CD14-positive monocyte (primary cell): ENCODE measurements at regions not wholly inside any gene's neighbourhood (a gene's known extent, or its start where the extent isn't known, plus 50 kb on each side); places are given as distances from the start of the nearest gene placed in this dataset.

Experiments used
- DNase-seq, 3 donors: peaks; one replicate each; pipeline ENCODE4 v3.0.0-alpha.2; 2011 to 2022
- H2AFZ ChIP-seq: 2 replicates; pipeline ENCODE4 v1.6.0; 2012; ENCODE audit warnings: mild to moderate bottlenecking, low read depth, low read length, inconsistent platforms; ENCODE audit not compliant: insufficient read depth, poor library complexity, severe bottlenecking
- H3K27ac ChIP-seq, 2 donors: 1 replicate in 1 of 2; 2 replicates in 1 of 2; pipeline ENCODE4 v1.5.1; 2012 to 2013; ENCODE audit warnings: low read length in 2 of 2, control low read depth in 1 of 2, inconsistent platforms in 1 of 2, low read depth in 1 of 2, mild to moderate bottlenecking in 1 of 2
- H3K27me3 ChIP-seq, 2 donors: one replicate each; pipeline versions ENCODE4 v1.6.0 to v1.6.1; 2011 to 2013; ENCODE audit warnings: low read length in 2 of 2; ENCODE audit not compliant: control insufficient read depth in 2 of 2, insufficient read depth in 2 of 2
- H3K36me3 ChIP-seq, 2 donors: replicated peaks in 1 of 2; 1 replicate in 1 of 2; 2 replicates in 1 of 2; pipeline versions ENCODE4 v1.5.1 to v1.6.1; 2012 to 2013; ENCODE audit warnings: low read length in 2 of 2, control low read depth in 1 of 2, inconsistent platforms in 1 of 2, mild to moderate bottlenecking in 1 of 2; ENCODE audit not compliant: insufficient read depth in 2 of 2, control insufficient read depth in 1 of 2
- H3K4me1 ChIP-seq, 2 donors: 1 replicate in 1 of 2; 2 replicates in 1 of 2; pipeline versions ENCODE4 v1.5.1 to v1.6.1; 2012 to 2013; ENCODE audit warnings: low read length in 2 of 2, control low read depth in 1 of 2, inconsistent platforms in 1 of 2, mild to moderate bottlenecking in 1 of 2, moderate library complexity in 1 of 2; ENCODE audit not compliant: insufficient read depth in 2 of 2, control insufficient read depth in 1 of 2
- H3K4me2 ChIP-seq: replicated peaks from 2 replicates; pipeline ENCODE3; 2012; ENCODE audit warnings: low read length, moderate library complexity, mild to moderate bottlenecking; ENCODE audit not compliant: poor library complexity, severe bottlenecking; ENCODE audit errors: extremely low read depth
- H3K4me3 ChIP-seq, 3 experiments: fragments of 200-600 bp in 1 of 3; sonication (generic) in 1 of 3; replicated peaks in 1 of 3; 1 replicate in 2 of 3; 2 replicates in 1 of 3; pipeline ENCODE4 v1.5.1; 2011 to 2013; ENCODE audit warnings: low read length in 3 of 3, mild to moderate bottlenecking in 3 of 3, control low read depth in 2 of 3, low read depth in 2 of 3, inconsistent platforms in 1 of 3, moderate library complexity in 1 of 3
- H3K79me2 ChIP-seq: 2 replicates; pipeline ENCODE4 v1.6.0; 2012; ENCODE audit warnings: mild to moderate bottlenecking, control low read depth, inconsistent platforms, low read length, moderate library complexity; ENCODE audit not compliant: insufficient read depth
- H3K9ac ChIP-seq: 2 replicates; pipeline ENCODE4 v1.6.0; 2017; ENCODE audit warnings: low read length, mild to moderate bottlenecking; ENCODE audit not compliant: insufficient read depth, poor library complexity, severe bottlenecking
- H3K9me3 ChIP-seq, 2 donors: replicated peaks in 1 of 2; 1 replicate in 1 of 2; 2 replicates in 1 of 2; pipeline versions ENCODE4 v1.5.1 to v1.6.1; 2012 to 2013; ENCODE audit warnings: low read length in 2 of 2, control low read depth in 1 of 2; ENCODE audit not compliant: control insufficient read depth in 1 of 2, insufficient read depth in 1 of 2
- H4K20me1 ChIP-seq: 2 replicates; pipeline ENCODE4 v1.6.0; 2012; ENCODE audit warnings: mild to moderate bottlenecking, low read length, control low read depth, moderate library complexity; ENCODE audit not compliant: insufficient read depth
- H3K27ac Mint-ChIP-seq, 7 donors: one replicate each; pipeline ENCODE4 v1.8.0; 2020; ENCODE audit warnings: mild to moderate bottlenecking in 7 of 7, mixed read lengths in 7 of 7, moderate library complexity in 6 of 7, inconsistent platforms in 2 of 7
- H3K27me3 Mint-ChIP-seq, 3 donors: one replicate each; pipeline ENCODE4 v1.8.0; 2021 to 2022; ENCODE audit warnings: low read depth in 3 of 3, mild to moderate bottlenecking in 3 of 3, mixed read lengths in 3 of 3, moderate library complexity in 3 of 3, inconsistent platforms in 1 of 3
- H3K36me3 Mint-ChIP-seq, 2 donors: one replicate each; pipeline ENCODE4 v1.8.0; 2020; ENCODE audit warnings: mixed read lengths in 2 of 2, inconsistent platforms in 1 of 2, mild to moderate bottlenecking in 1 of 2
- H3K4me1 Mint-ChIP-seq: one replicate; pipeline ENCODE4 v1.8.0; 2020; ENCODE audit warnings: mild to moderate bottlenecking, mixed read lengths
- H3K4me3 Mint-ChIP-seq, 2 donors: one replicate each; pipeline ENCODE4 v1.8.0; 2020; ENCODE audit warnings: mild to moderate bottlenecking in 2 of 2, mixed read lengths in 2 of 2, moderate library complexity in 1 of 2
- H3K9me3 Mint-ChIP-seq, 7 donors: one replicate each; pipeline ENCODE4 v1.8.0; 2020 to 2022; ENCODE audit warnings: mixed read lengths in 7 of 7, mild to moderate bottlenecking in 6 of 7, moderate library complexity in 6 of 7, inconsistent platforms in 2 of 7
- CTCF ChIP-seq: fragments of 200-600 bp; IDR thresholded peaks from one replicate; pipeline ENCODE4 v1.8.0; 2022; ENCODE audit warnings: antibody characterized with exemption, mild to moderate bottlenecking
- WGBS: methylation state at CpG from one replicate; pipeline ENCODE4 v1.1.5; 2013; ENCODE audit warnings: missing lambda C conversion rate; ENCODE audit not compliant: insufficient coverage; 5-methylcytosine and 5-hydroxymethylcytosine counted together
- intact Hi-C, 2 donors: fragments of 100-400 bp; cut with micrococcal nuclease; formaldehyde crosslinking; loops; one replicate each; pipeline versions ENCODE4 v1.15.0 to v1.15.1; 2023

GRCh38 chr3:148221303-148221702, 476.4 kb upstream of the AGTR1 start:
- H3K9me3 ChIP-seq, result no peaks in the 10 kb centered on the region
- H3K27ac ChIP-seq, result no peak overlapping the region
- H3K4me1 ChIP-seq, result no peaks in the 10 kb centered on the region
- H3K9ac ChIP-seq, result no peak overlapping the region
- Mint-ChIP-seq H3K36me3 (no peaks in the 10 kb centered on the region), H3K27me3 (no peaks in the 10 kb centered on the region), H3K27ac (no peak overlapping the region), H3K4me3 (no peak overlapping the region), H3K4me1 (no peaks in the 10 kb centered on the region), H3K9me3 (peaks cover 0 to 2% (median 0%) of the 10 kb centered on the region in 7 donors)
- DNase-seq, result no peak
- no peaks in the 10 kb centered on the region for H4K20me1 ChIP-seq
- H3K4me3 ChIP-seq, result no peak overlapping the region
- H2AFZ ChIP-seq, result no peak overlapping the region
- intact Hi-C loops, result no loop called here
- TF ChIP-seq CTCF, result no peak
- H3K4me2 ChIP-seq, result no peak overlapping the region
- H3K79me2 ChIP-seq, result no peaks in the 10 kb centered on the region
- 56% methylated on average over 1 of the region's 1 CpG for WGBS
- H3K27me3 ChIP-seq, result no peaks in the 10 kb centered on the region
- no peaks in the 10 kb centered on the region for H3K36me3 ChIP-seq

DNA sequence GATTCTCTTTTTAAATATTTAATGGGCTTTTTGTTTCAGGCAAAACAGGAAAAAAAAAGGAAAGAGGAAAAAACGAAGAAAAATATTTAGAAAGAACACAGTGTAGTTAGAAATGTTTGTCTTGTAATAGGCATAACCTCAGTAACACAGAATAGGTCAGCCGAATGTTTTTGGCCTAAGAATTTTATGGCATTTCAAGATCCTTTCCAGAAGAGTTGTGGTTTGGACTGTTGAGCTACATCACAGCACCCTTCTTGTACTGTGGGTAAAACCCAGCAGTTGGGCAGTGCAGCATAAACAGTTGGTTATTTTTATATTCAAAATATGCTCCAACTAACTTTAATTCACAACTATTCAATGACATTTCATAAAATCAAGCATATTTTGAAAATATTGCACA, 474.4 kb upstream of the AGTR1 start:
- H3K4me1 Mint-ChIP-seq, result no peaks in the 10 kb centered on the region
- WGBS, result 100% methylated on average over 2 of the region's 2 CpGs
- H3K9me3 Mint-ChIP-seq, result peaks cover 0 to 2% (median 0%) of the 10 kb centered on the region in 7 donors
- Histone ChIP-seq H3K9ac (no peak overlapping the region), H3K79me2 (no peaks in the 10 kb centered on the region), H3K27ac (no peak overlapping the region), H3K4me1 (no peaks in the 10 kb centered on the region), H3K4me3 (no peak overlapping the region), H3K27me3 (no peaks in the 10 kb centered on the region), H3K4me2 (no peak overlapping the region), H2AFZ (no peak overlapping the region), H3K9me3 (no peaks in the 10 kb centered on the region), H4K20me1 (no peaks in the 10 kb centered on the region), H3K36me3 (no peaks in the 10 kb centered on the region)
- DNase-seq, result no peak
- no peaks in the 10 kb centered on the region for H3K36me3 Mint-ChIP-seq
- TF ChIP-seq CTCF, result no peak
- intact Hi-C loops, result no loop called here
- H3K27ac Mint-ChIP-seq, result no peak overlapping the region
- H3K4me3 Mint-ChIP-seq, result no peak overlapping the region
- no peaks in the 10 kb centered on the region for H3K27me3 Mint-ChIP-seq
